Smooth muscle cell (in vitro differentiated cells): ENCODE measurements at regions not wholly inside any gene's neighbourhood (a gene's known extent, or its start where the extent isn't known, plus 50 kb on each side); places are given as distances from the start of the nearest gene placed in this dataset.

Source experiments
- DNase-seq: peaks from one replicate; lab custom pipeline; 2025; ENCODE audit not compliant: unreplicated experiment; lab: John Stamatoyannopoulos, UW
- H2AFZ ChIP-seq: fragments of 200-600 bp; sonication (generic); 2 replicates; pipeline ENCODE4 v1.6.0; 2016; ENCODE audit warnings: antibody characterized with exemption, low read depth, mild to moderate bottlenecking
- H3F3A ChIP-seq: fragments of 200-600 bp; sonication (generic); 2 replicates; pipeline ENCODE4 v1.6.0; 2017; ENCODE audit warnings: antibody characterized with exemption, low read depth
- H3K27ac ChIP-seq: fragments of 200-600 bp; sonication (generic); 2 replicates; pipeline ENCODE4 v1.5.1; 2016; ENCODE audit warnings: low read depth, mild to moderate bottlenecking
- H3K27me3 ChIP-seq: fragments of 200-600 bp; sonication (generic); 2 replicates; pipeline ENCODE4 v1.6.1; 2016; ENCODE audit warnings: low read depth, mild to moderate bottlenecking
- H3K36me3 ChIP-seq: fragments of 200-600 bp; sonication (generic); 2 replicates; pipeline ENCODE4 v1.5.1; 2016; ENCODE audit warnings: low read depth
- H3K4me1 ChIP-seq: fragments of 200-600 bp; sonication (generic); 2 replicates; pipeline ENCODE4 v1.5.1; 2016; ENCODE audit warnings: low read depth
- H3K4me2 ChIP-seq: fragments of 200-600 bp; sonication (generic); 2 replicates; pipeline ENCODE4 v1.6.0; 2016; ENCODE audit warnings: mild to moderate bottlenecking
- H3K4me3 ChIP-seq: fragments of 200-600 bp; sonication (generic); 2 replicates; pipeline ENCODE4 v1.5.1; 2016; ENCODE audit warnings: mild to moderate bottlenecking
- H3K79me2 ChIP-seq: fragments of 200-600 bp; sonication (generic); 2 replicates; pipeline ENCODE4 v1.6.0; 2016; ENCODE audit warnings: low read depth, mild to moderate bottlenecking
- H3K9ac ChIP-seq: fragments of 200-600 bp; sonication (generic); 2 replicates; pipeline ENCODE4 v1.6.0; 2016; ENCODE audit warnings: low read depth
- H3K9me3 ChIP-seq: fragments of 200-600 bp; sonication (generic); replicated peaks from 2 replicates; pipeline ENCODE4 v1.5.1; 2016; ENCODE audit warnings: low read depth
- H4K20me1 ChIP-seq: fragments of 200-600 bp; sonication (generic); 2 replicates; pipeline ENCODE4 v1.6.0; 2016; ENCODE audit warnings: low read depth
- WGBS: methylation state at CpG from one replicate; pipeline ENCODE4 v1.1.7; 2016; ENCODE audit warnings: low lambda C conversion rate; 5-methylcytosine and 5-hydroxymethylcytosine counted together
- TF ChIP-seq, protein P1 (sequence below): fragments of 200-600 bp; sonication (generic); IDR thresholded peaks from 2 replicates; pipeline ENCODE4 v1.5.1; 2017; ENCODE audit warnings: borderline replicate concordance, mild to moderate bottlenecking, antibody characterized with exemption; ENCODE audit not compliant: insufficient read depth, poor library complexity, severe bottlenecking

DNA sequence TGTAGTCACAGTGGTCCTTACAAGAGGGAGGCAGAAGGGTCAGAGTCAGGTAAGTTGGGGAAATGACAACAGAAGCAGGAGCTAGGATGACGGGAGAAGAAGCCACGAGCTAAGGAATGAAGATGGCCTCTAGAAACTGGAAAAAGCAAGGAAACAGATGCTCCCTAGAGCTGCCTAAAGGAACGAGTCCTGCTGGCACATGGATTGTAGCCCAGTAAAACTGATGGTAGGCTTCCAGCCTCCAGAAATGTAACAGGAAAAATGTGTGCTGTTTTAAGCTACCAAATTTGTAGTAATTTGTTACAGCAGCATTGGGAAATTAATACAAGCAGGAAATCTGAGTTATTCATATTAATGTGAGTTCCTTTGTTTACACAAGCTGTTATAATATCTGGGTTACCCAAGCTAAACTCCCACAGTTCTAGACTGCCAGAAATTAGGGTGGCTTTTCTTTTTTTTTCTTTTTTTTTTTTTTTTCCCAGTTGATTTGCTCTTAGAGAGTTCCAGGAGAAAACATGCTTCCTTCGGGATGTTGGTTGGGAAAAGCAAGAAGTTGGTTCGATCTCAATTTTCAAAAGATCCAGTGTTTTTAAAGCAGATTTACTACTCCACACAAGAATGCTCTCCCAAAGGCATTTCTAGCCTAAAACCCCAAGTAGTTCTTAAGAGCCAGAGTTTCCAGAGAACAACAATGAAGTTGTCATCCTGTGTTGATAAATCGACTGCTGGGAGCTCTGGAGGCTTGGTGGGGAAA, 400.0 kb upstream of the SLC24A2 start:
- Histone ChIP-seq H2AFZ (peak overlapping the region; percentile 73), H3K9ac (no peak overlapping the region), H4K20me1 (no peaks in the 10 kb centered on the region), H3K9me3 (no peaks in the 10 kb centered on the region), H3K79me2 (no peaks in the 10 kb centered on the region), H3K27me3 (no peaks in the 10 kb centered on the region), H3K4me1 (peaks cover 18% of the 10 kb centered on the region), H3K36me3 (no peaks in the 10 kb centered on the region), H3K27ac (no peak overlapping the region), H3K4me3 (no peak overlapping the region), H3F3A (no peaks in the 10 kb centered on the region), H3K4me2 (peak overlapping the region; percentile 4)
- WGBS = 43% methylated on average over 6 of the region's 6 CpGs
- no peak for DNase-seq
- TF ChIP-seq, protein P1, sequence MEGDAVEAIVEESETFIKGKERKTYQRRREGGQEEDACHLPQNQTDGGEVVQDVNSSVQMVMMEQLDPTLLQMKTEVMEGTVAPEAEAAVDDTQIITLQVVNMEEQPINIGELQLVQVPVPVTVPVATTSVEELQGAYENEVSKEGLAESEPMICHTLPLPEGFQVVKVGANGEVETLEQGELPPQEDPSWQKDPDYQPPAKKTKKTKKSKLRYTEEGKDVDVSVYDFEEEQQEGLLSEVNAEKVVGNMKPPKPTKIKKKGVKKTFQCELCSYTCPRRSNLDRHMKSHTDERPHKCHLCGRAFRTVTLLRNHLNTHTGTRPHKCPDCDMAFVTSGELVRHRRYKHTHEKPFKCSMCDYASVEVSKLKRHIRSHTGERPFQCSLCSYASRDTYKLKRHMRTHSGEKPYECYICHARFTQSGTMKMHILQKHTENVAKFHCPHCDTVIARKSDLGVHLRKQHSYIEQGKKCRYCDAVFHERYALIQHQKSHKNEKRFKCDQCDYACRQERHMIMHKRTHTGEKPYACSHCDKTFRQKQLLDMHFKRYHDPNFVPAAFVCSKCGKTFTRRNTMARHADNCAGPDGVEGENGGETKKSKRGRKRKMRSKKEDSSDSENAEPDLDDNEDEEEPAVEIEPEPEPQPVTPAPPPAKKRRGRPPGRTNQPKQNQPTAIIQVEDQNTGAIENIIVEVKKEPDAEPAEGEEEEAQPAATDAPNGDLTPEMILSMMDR = no peak

DNA sequence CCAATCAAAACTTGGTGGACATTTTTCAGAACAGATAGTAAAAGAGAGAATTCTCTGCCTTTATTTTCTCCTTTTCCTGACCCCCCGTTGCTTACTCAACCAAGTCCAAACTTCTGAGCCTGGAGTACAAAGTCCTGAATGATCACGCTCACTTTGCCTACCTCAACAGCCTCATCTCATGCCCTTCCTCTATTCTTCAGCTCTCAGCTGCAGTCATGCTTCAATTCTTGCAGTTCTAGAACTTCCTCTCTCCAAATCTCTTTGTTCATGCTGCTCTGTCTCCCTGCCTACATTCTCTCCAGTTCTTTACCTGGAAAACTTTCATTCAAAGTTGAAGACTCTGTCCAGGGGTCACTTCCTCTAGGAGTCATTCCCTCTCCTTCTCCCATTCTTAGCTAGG, 398.5 kb upstream of the SLC24A2 start:
- Histone ChIP-seq H3K4me1 (peaks cover 18% of the 10 kb centered on the region), H2AFZ (no peak overlapping the region), H3F3A (no peaks in the 10 kb centered on the region), H3K9ac (no peak overlapping the region), H3K4me3 (no peak overlapping the region), H3K79me2 (no peaks in the 10 kb centered on the region), H3K27ac (no peak overlapping the region), H4K20me1 (no peaks in the 10 kb centered on the region), H3K4me2 (no peak overlapping the region), H3K36me3 (no peaks in the 10 kb centered on the region), H3K27me3 (no peaks in the 10 kb centered on the region), H3K9me3 (no peaks in the 10 kb centered on the region)
- TF ChIP-seq, protein P1 = no peak
- WGBS = 71% methylated on average over 2 of the region's 2 CpGs
- no peak for DNase-seq

DNA sequence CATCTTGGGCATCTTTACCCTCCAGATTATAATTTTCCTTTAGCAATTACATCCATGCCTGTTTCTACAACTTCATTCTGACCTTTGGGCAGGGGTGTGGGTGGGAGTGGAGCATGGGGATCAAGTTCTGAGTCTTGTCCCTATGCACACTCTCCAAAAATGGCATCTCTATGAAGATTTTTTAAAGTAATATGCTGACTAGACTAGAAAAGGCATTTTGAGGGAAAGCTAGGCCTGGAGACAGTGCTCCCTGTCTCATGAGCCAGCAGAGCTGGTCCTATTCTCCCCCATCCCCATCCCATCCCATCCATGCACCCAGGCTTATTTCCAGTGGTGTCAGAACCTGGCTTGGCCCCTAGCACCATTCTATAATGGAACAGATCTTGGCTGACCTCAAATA, 398.0 kb upstream of the SLC24A2 start:
- H3K79me2 ChIP-seq = no peaks in the 10 kb centered on the region
- peaks cover 18% of the 10 kb centered on the region for H3K4me1 ChIP-seq
- no peaks in the 10 kb centered on the region for H3F3A ChIP-seq
- no peak for DNase-seq
- H3K4me3 ChIP-seq = no peak overlapping the region
- no peaks in the 10 kb centered on the region for H3K36me3 ChIP-seq
- no peaks in the 10 kb centered on the region for H3K27me3 ChIP-seq
- no peaks in the 10 kb centered on the region for H3K9me3 ChIP-seq
- H4K20me1 ChIP-seq = no peaks in the 10 kb centered on the region
- H2AFZ ChIP-seq = no peak overlapping the region
- TF ChIP-seq, protein P1 = no peak
- H3K4me2 ChIP-seq = no peak overlapping the region
- no peak overlapping the region for H3K9ac ChIP-seq
- H3K27ac ChIP-seq = no peak overlapping the region

DNA sequence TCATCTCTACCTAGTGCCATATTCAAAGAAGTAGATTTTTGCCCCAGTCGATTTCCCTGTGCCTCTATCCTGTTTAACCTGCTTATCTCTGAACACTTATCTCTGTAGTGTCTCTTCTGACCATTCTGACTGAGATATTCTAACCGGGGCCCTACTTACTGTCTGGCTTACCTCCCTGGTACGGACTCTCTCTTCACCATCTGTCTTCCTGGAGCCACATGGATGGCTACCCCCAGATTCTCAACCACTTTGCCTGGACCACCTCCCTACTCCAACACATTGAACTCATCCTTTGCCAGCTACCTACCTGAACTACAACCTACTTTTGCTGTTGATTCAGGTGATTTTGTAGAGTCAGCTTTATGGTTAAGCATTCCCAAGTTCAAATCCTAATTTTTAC, 397.4 kb upstream of the SLC24A2 start:
- H3K36me3 ChIP-seq = no peaks in the 10 kb centered on the region
- H2AFZ ChIP-seq = no peak overlapping the region
- TF ChIP-seq, protein P1 = no peak
- no peak overlapping the region for H3K27ac ChIP-seq
- H3K4me2 ChIP-seq = no peak overlapping the region
- no peak overlapping the region for H3K4me3 ChIP-seq
- H3K27me3 ChIP-seq = no peaks in the 10 kb centered on the region
- H3K9me3 ChIP-seq = no peaks in the 10 kb centered on the region
- no peaks in the 10 kb centered on the region for H4K20me1 ChIP-seq
- peaks cover 18% of the 10 kb centered on the region for H3K4me1 ChIP-seq
- no peak overlapping the region for H3K9ac ChIP-seq
- DNase-seq = no peak
- H3K79me2 ChIP-seq = no peaks in the 10 kb centered on the region
- WGBS = 83% methylated on average over 3 of the region's 3 CpGs
- no peaks in the 10 kb centered on the region for H3F3A ChIP-seq
